GM18511 (cell line): ENCODE measurements at regions not wholly inside any gene's neighbourhood (a gene's known extent, or its start where the extent isn't known, plus 50 kb on each side); places are given as distances from the start of the nearest gene placed in this dataset.

Experiments used
- ATAC-seq: cut with Tn5 transposase; IDR thresholded peaks from one replicate; pipeline ENCODE4 v1.9.1; 2021; ENCODE audit warnings: mild to moderate bottlenecking, moderate library complexity; ENCODE audit not compliant: unreplicated experiment

DNA sequence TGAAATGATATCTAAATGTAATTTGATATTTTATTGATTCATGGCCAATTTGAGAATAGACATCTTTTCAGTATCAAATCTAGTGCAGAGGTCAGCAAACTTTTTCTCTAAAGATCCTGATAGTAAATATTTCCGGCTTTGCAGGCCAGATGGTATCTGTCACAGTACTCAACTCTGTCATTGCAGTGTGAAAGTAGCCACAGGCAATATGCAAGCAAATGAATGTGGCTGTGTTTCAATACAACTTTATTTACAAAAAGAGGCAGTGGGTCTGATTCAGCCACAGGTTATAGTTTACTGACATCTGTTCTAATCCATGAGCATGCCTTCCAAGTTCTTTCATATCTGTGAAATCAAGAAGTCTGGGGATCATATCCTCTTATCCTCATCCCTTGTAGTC, 221.2 kb downstream of the PRDM2 start:
- ATAC-seq, result no peak

DNA sequence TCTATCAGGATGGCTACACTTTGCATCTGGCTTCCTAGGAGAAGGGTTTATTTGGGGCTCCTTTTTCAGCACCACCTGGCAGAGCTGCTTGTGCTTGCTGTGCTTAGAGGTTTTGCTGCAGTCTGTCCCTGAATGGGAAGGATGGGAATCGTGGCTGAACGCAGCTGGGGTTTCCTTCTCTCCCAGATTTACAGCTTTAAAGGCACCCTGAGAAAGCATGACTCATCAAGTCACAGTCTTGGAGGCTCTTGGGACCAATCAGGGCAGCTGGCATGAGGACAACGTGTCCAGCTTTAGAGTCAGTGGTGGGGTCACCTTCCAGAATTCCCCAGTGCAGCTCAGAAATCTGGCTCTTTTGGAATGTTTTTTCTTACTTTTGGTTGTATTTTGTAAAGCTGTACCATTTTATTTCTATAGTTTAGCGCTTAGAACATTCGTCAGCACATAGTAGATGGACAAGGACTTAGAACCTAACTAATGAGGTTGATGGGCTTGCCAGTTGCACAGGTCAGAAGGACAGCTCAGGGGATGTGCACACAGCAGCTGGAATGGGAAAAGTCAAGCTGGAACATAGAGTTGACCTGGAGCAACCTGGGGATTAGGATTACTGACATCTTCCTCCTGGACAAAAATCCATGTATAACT, 222.6 kb downstream of the PRDM2 start:
- ATAC-seq, result no peak

DNA sequence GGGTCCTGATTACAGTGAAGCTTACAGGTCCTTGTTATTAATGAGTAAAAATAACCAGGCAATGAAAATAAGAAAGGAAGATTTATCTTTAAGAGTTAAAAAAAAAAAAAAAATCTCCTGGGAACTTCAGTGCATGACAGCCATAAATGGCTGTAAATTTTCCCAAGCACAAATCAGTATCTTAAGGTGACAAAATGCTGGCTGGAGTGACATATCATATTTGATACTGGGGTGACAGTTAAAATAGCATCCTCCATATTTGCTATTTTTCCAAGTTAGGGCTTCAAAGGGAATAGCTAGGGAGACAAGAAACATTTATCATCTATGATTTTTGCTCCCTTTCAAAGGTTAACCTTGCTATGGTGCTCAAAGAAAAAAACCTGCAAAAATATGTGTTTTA, 226.6 kb downstream of the PRDM2 start:
- no peak for ATAC-seq

DNA sequence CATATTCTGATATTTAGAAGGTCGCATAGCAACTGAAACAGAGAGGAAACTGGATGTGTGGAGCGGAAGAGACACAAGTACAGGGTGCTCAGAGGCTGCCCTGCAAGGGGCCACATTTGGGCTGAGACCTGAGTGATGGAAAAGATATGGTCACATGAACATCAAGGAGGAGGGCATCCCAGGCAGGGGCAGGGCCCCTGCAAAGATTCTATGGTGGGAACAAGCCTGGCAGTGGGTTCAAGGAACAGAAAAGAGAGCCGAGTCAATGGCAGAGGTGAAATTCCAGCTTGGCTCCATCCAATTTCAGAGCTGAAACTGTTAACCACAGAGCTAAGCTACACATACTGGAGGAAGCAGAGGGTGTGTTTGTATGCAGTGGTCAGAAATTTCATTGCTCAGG, 227.7 kb downstream of the PRDM2 start:
- ATAC-seq, result no peak

DNA sequence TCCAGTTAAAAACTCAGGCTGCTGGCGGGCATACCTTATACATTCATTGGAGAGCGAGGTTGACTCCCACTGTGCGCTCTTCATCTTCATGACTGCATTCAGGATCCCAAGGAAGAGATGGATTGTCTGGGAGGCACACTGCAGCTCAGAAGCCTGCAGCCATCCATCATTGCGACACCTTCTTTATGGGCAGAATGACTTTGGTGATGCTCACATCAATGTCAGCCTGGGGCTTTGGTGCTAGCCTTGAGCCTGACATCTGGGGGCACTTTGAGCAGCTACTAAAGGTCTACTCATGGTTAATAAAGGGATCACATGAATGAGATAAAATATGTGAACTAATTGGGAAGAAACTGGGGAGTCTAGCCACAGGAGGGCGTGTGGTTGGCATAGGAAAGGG, 229.3 kb downstream of the PRDM2 start:
- ATAC-seq, result no peak

DNA sequence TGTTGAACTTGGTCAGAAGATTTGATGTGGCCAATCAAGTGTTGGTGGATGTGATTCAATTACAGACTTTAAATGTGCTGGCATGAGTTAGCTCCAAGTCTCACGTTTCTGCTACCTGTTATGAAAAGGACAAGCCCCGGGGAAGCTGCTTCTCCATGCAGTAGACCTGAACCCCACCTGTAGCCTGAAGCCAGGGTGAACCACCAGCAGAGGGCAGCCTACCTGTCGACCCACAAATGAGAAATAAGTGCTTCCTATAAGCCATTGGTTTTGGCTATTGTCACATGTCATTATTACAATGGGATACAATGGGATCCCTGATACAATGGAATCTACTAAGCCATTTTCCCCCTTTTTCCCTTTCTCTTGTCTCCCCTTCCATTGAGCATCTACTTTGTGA, 230.2 kb downstream of the PRDM2 start:
- no peak for ATAC-seq

- no peak for ATAC-seq
Observed at GRCh38 chr1:13931226-13931625, 231.2 kb downstream of the PRDM2 start.

DNA sequence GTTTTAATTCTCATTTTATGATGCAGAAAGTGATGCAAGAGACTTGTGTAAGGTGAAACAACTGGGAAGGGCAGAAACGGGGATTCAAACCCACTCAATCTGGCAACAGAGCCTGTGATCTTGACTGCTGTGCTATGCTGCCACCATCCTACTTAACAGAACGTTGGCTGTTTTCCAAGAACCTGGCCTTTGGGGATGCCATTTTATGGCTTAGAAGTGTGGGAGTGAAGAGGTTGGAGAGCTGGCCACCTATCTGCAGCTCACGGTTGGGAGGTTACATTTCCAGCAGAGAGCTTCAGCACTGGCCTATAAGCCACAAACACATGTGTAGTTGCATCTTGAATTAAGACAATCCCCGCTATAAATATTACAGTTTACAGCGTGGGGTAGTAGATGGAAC, 235.3 kb downstream of the PRDM2 start:
- ATAC-seq, result no peak

- no peak for ATAC-seq
Observed at GRCh38 chr1:13941315-13941714, 241.3 kb downstream of the PRDM2 start.

DNA sequence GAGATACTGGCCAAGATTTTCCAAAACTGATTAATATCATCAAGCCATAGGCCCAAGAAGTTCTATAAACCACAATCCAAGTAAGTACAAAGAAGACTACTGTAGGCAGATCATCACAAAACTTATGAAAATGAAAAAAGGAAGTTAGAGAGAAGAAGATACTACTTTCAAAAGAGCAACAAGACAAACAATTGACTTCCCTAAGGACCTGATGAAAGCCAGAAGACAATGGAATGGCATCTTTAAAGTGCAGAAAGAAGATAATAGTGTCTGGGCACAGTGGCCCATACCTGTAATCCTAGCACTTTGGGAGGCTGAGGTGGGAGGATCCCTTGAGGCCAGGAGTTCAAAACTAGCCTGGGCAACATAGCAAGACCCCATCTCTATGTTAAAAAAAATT, 243.1 kb downstream of the PRDM2 start:
- no peak for ATAC-seq

DNA sequence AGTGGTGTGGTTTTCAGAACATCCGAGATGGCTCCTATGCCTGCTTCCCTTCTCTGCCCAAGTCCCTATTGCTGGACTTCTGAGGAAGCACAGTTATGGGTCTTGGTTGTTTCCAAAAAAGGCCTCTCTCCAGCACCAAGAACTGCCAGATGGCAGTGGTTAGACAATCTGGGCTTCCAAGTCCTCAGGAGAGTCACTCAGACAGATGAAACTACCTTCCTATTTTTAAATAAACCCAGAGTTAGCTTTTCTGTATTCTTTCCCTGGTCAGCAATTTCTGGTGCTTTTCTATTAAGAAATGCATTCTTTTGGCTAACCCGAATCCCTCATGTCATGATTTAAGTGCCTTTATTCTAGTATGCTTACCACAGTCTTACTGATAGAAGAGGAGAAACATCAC, 245.9 kb downstream of the PRDM2 start:
- no peak for ATAC-seq

GRCh38 chr1:13947658-13948057, 247.7 kb downstream of the PRDM2 start:
- no peak for ATAC-seq

DNA sequence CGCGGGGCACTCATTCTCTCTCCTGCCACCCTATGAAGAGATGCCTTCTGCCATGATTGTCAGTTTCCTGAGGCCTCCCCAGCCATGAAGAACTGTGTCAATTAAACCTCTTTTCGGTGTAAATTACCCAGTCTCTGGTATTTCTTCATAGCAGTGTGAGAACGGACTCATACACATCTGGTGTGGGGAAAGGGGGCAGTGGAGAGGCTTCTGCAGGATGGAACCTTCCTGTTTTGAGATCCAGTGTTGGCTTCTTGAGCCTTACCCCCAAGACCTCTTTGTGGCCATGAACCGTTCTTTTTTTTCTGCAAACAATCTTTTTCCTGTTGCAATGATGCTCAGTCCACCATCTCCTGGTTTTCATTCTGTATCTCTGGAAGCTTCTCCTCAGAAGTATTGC, 248.4 kb downstream of the PRDM2 start:
- ATAC-seq, result no peak

DNA sequence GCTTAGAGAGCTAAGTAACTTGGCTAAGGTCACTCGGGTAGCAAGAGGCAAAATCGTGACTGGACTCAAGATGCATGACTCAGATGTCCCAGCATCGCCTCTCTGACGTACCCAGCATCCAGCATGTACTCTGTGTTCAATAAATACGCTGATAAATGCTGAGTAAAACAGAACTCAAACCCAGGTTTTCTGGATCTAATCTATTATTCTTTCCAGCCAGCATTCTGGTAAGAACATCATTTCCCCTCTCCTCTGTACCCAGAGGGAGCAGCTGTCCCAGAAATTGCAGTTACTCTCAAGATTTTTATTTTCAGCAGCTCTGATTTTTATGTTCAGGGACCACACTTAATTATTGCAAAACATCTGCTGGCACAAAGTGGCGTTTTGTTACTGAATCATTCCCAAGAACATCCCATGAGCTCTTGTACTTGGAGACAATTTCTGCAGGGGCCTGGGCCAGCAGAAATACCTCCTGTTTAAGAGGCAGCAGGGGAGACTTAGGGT, 249.0 kb downstream of the PRDM2 start:
- no peak for ATAC-seq

GRCh38 chr1:13949546-13949945, 249.6 kb downstream of the PRDM2 start:
- no peak for ATAC-seq

DNA sequence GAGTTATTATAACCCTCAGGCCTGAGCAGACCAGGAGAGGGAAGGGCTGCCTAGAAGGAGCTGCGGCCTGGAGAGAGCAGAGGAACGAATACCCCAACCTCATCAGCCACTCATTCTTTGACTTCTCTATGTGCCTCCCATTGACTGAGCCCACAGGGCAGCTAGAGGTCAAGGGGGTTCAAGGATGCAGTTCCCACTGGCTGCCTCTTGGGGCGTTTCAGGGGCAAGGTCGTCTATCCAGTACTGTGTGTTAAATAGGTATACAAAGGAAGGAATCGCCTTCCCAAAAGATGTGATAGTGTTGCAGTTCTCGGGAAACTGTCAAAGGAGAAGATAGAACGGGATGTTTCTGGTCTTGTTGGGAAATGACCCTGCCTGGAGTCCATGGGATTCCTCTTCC, 250.6 kb downstream of the PRDM2 start:
- ATAC-seq, result no peak

GRCh38 chr1:13951793-13952751, 252.1 kb downstream of the PRDM2 start:
- no peak for ATAC-seq

DNA sequence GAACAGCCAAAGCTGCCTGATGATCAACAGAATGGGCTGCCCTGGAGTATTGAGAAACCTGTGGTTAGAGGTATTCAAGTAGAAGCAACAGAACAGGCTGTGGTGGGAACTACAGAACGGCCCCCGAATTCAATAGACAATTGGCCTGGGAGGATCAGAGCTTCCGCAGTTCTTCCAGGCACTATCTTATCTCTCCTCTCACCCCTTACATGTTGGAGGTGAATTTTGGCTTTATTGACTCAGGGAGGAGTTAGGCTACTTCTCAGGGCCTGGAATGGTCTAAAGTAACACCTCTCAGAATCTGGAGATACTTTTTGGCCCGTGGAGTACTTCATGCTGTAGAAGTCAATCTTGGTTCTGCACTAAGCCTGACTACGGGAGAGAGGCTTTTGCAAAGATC, 253.0 kb downstream of the PRDM2 start:
- ATAC-seq, result no peak

DNA sequence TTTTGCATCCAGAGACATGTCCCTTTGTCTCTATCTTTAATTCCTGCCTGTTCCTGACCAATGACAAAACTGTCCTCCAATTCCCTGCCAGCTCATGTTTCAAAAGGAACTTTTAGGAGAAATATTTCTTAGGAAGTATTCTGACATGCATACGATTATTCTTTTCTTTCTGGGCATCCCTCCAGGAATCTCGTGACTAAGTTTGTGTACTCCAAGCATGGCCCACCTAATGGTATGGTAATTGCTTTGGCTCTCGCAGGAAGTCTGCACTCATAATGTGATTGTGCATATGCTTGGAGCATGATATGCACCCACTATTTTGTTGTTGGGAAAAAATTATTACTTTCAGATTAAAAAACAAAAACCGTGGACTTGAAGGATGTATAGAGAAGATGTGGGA, 256.4 kb downstream of the PRDM2 start:
- ATAC-seq, result no peak

GRCh38 chr1:13960375-13960987, 260.5 kb downstream of the PRDM2 start:
- ATAC-seq, result no peak

DNA sequence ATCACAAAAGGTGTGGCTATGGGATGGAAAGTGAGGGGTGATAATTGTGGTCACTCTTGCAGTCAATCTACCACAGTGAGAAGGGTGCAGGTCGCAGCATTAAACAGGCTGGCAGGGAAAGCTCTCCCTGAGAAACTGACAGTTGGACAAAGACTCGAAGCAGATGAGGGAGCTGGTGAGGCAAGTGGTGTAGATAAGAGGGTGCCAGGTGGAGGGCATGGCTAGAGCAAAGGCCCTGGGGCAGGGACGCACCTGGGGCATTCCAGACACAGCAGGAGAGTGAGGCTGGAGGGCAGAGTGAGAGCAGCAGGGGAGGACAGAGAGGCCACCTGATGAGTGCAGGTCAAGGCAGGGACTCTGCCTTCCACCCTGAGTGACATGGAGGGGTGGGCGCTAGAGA, 264.8 kb downstream of the PRDM2 start:
- ATAC-seq, result no peak
